Embryonic facial prominence (tissue), 1 donor: ENCODE measurements at regions not wholly inside any gene's neighbourhood (a gene's known extent, or its start where the extent isn't known, plus 50 kb on each side); places are given as distances from the start of the nearest gene placed in this dataset.
"Not testable (repeated sequence)": the region's sequence is repeated elsewhere in the genome, so short reads cannot be mapped to it uniquely, and the experiment has no call there.

Experiments
- DNase-seq: peaks from one replicate; pipeline ENCODE4 v3.0.0-alpha.2; 2016; ENCODE audit errors: extremely low spot score

- DNase-seq: no peak
Observed at GRCh38 chr13:37226971-37227370, 121.5 kb upstream of the CSNK1A1L start.

GRCh38 chr13:37225414-37226070 is 120.1 kb upstream of the CSNK1A1L start:
- no peak for DNase-seq

- DNase-seq: no peak
Observed at GRCh38 chr13:37216331-37216730, 110.9 kb upstream of the CSNK1A1L start.

- DNase-seq: no peak
Observed at GRCh38 chr13:37212826-37213225, 107.4 kb upstream of the CSNK1A1L start.

GRCh38 chr13:37211487-37211886 is 106.0 kb upstream of the CSNK1A1L start:
- no peak for DNase-seq

GRCh38 chr13:37209621-37210580 is 104.4 kb upstream of the CSNK1A1L start:
- no peak for DNase-seq

- no peak for DNase-seq
Observed at GRCh38 chr13:37207691-37208451, 102.4 kb upstream of the CSNK1A1L start.

GRCh38 chr13:37202264-37202663 is 96.8 kb upstream of the CSNK1A1L start:
- DNase-seq: no peak

GRCh38 chr13:37201081-37201480 is 95.6 kb upstream of the CSNK1A1L start:
- no peak for DNase-seq

GRCh38 chr13:37198629-37199028 is 93.2 kb upstream of the CSNK1A1L start:
- DNase-seq: no peak

- DNase-seq: no peak
Observed at GRCh38 chr13:37195621-37196020, 90.2 kb upstream of the CSNK1A1L start.

- DNase-seq: no peak
Observed at GRCh38 chr13:37194428-37194861, 89.0 kb upstream of the CSNK1A1L start.

- DNase-seq: no peak
Observed at GRCh38 chr13:37192956-37193355, 87.5 kb upstream of the CSNK1A1L start.

GRCh38 chr13:37187621-37188020 is 82.2 kb upstream of the CSNK1A1L start:
- DNase-seq: no peak

- DNase-seq: no peak
Observed at GRCh38 chr13:37187105-37187504, 81.6 kb upstream of the CSNK1A1L start.

- no peak for DNase-seq
Observed at GRCh38 chr13:37181620-37182019, 76.2 kb upstream of the CSNK1A1L start.

- DNase-seq: no peak
Observed at GRCh38 chr13:37179645-37180044, 74.2 kb upstream of the CSNK1A1L start.

GRCh38 chr13:37177125-37177524 is 71.7 kb upstream of the CSNK1A1L start:
- no peak for DNase-seq

GRCh38 chr13:37175996-37176395 is 70.5 kb upstream of the CSNK1A1L start:
- no peak for DNase-seq

- DNase-seq: peak; percentile 45
Observed at GRCh38 chr13:37173214-37173613, 67.8 kb upstream of the CSNK1A1L start.

GRCh38 chr13:37172226-37172625 is 66.8 kb upstream of the CSNK1A1L start:
- DNase-seq: not testable (repeated sequence)

- no peak for DNase-seq
Observed at GRCh38 chr13:37168926-37169325, 63.5 kb upstream of the CSNK1A1L start.
